Thymus (tissue), 11 donors: ENCODE measurements at regions not wholly inside any gene's neighbourhood (a gene's known extent, or its start where the extent isn't known, plus 50 kb on each side); places are given as distances from the start of the nearest gene placed in this dataset.

ENCODE experiments used
- DNase-seq, 9 donors: peaks; one replicate each; pipeline ENCODE4 v3.0.0-alpha.2; 2013; ENCODE audit warnings: low spot score in 9 of 9, low read depth in 6 of 9, missing footprints in 1 of 9
- H3K27ac ChIP-seq, 2 donors: one replicate each; pipeline ENCODE4 v1.5.1; 2013; ENCODE audit warnings: control low read depth in 1 of 2, low read depth in 1 of 2, low read length in 1 of 2, mild to moderate bottlenecking in 1 of 2, moderate library complexity in 1 of 2
- H3K27me3 ChIP-seq, 2 donors: one replicate each; pipeline ENCODE4 v1.5.1; 2013; ENCODE audit warnings: low read length in 1 of 2; ENCODE audit not compliant: control insufficient read depth in 2 of 2, insufficient read depth in 1 of 2
- H3K36me3 ChIP-seq, 2 donors: one replicate each; pipeline ENCODE4 v1.5.1; 2013; ENCODE audit warnings: low read length in 1 of 2, mild to moderate bottlenecking in 1 of 2, moderate library complexity in 1 of 2; ENCODE audit not compliant: control insufficient read depth in 2 of 2, insufficient read depth in 2 of 2
- H3K4me1 ChIP-seq, 2 donors: one replicate each; pipeline ENCODE4 v1.5.1; 2013; ENCODE audit warnings: low read length in 2 of 2; ENCODE audit not compliant: control insufficient read depth in 2 of 2, insufficient read depth in 2 of 2
- H3K4me3 ChIP-seq, 2 donors: one replicate each; pipeline ENCODE4 v1.5.1; 2013; ENCODE audit warnings: low read length in 2 of 2, control low read depth in 1 of 2, mild to moderate bottlenecking in 1 of 2
- H3K9me3 ChIP-seq, 2 donors: one replicate each; pipeline ENCODE4 v1.5.1; 2013; ENCODE audit warnings: low read length in 1 of 2, mild to moderate bottlenecking in 1 of 2; ENCODE audit not compliant: control insufficient read depth in 2 of 2, insufficient read depth in 1 of 2
- WGBS: extraction: QIAGEN DNeasy Blood & Tissue Kit; methylation state at CpG from one replicate; pipeline ENCODE4 v1.1.7; 2013; 5-methylcytosine and 5-hydroxymethylcytosine counted together
- donor health status: healthy.

GRCh38 chr3:193929373-193929772, 206.6 kb upstream of the HES1 start:
- Histone ChIP-seq H3K27me3 (no peaks in the 10 kb centered on the region), H3K4me3 (no peak overlapping the region), H3K36me3 (no peaks in the 10 kb centered on the region), H3K27ac (no peak overlapping the region), H3K4me1 (no peaks in the 10 kb centered on the region), H3K9me3 (peaks cover 0 to 4% of the 10 kb centered on the region in 2 donors)
- 97% methylated on average over 5 of the region's 5 CpGs for WGBS
- DNase-seq, result no peak

- Histone ChIP-seq H3K9me3 (no peaks in the 10 kb centered on the region), H3K4me3 (no peak overlapping the region), H3K36me3 (no peaks in the 10 kb centered on the region), H3K27me3 (no peaks in the 10 kb centered on the region), H3K4me1 (no peaks in the 10 kb centered on the region), H3K27ac (no peak overlapping the region)
- no peak for DNase-seq
- 91% methylated on average over 7 of the region's 7 CpGs for WGBS
Measured at GRCh38 chr3:193929921-193930646, 205.9 kb upstream of the HES1 start.

- no peak overlapping the region for H3K27ac ChIP-seq
- H3K9me3 ChIP-seq, result no peaks in the 10 kb centered on the region
- DNase-seq, result no peak
- 96% methylated on average over 2 of the region's 2 CpGs for WGBS
- no peak overlapping the region for H3K4me3 ChIP-seq
- no peaks in the 10 kb centered on the region for H3K4me1 ChIP-seq
- H3K27me3 ChIP-seq, result no peaks in the 10 kb centered on the region
- H3K36me3 ChIP-seq, result no peaks in the 10 kb centered on the region
Measured at GRCh38 chr3:193932136-193932535, 203.8 kb upstream of the HES1 start.

- no peak for DNase-seq
- Histone ChIP-seq H3K4me3 (no peak overlapping the region), H3K27ac (no peak overlapping the region), H3K36me3 (no peaks in the 10 kb centered on the region), H3K27me3 (no peaks in the 10 kb centered on the region), H3K9me3 (no peaks in the 10 kb centered on the region), H3K4me1 (no peaks in the 10 kb centered on the region)
- 91% methylated on average over 4 of the region's 4 CpGs for WGBS
Measured at GRCh38 chr3:193932576-193932975, 203.4 kb upstream of the HES1 start.

- 98% methylated on average over 1 of the region's 1 CpG for whole genome bisulfite sequencing
- no peak overlapping the region for H3K27ac ChIP-seq
- H3K36me3 ChIP-seq, result no peaks in the 10 kb centered on the region
- no peak overlapping the region for H3K4me3 ChIP-seq
- no peaks in the 10 kb centered on the region for H3K27me3 ChIP-seq
- no peaks in the 10 kb centered on the region for H3K4me1 ChIP-seq
- DNase-seq, result no peak
- no peaks in the 10 kb centered on the region for H3K9me3 ChIP-seq
Measured at GRCh38 chr3:193933451-193933850, 202.5 kb upstream of the HES1 start.

- Histone ChIP-seq H3K27ac (no peak overlapping the region), H3K4me1 (no peaks in the 10 kb centered on the region), H3K27me3 (no peaks in the 10 kb centered on the region), H3K9me3 (no peaks in the 10 kb centered on the region), H3K4me3 (no peak overlapping the region), H3K36me3 (no peaks in the 10 kb centered on the region)
- 94% methylated on average over 1 of the region's 1 CpG for whole genome bisulfite sequencing
- DNase-seq, result no peak
Measured at GRCh38 chr3:193935916-193936315, 200.0 kb upstream of the HES1 start.

- no peak for DNase-seq
- H3K9me3 ChIP-seq, result no peaks in the 10 kb centered on the region
- H3K4me1 ChIP-seq, result no peaks in the 10 kb centered on the region
- WGBS, result 96% methylated on average over 6 of the region's 6 CpGs
- no peak overlapping the region for H3K4me3 ChIP-seq
- H3K27me3 ChIP-seq, result no peaks in the 10 kb centered on the region
- H3K27ac ChIP-seq, result no peak overlapping the region
- H3K36me3 ChIP-seq, result no peaks in the 10 kb centered on the region
Measured at GRCh38 chr3:193938613-193939012, 197.3 kb upstream of the HES1 start.

- no peak for DNase-seq
- no peaks in the 10 kb centered on the region for H3K4me1 ChIP-seq
- no peak overlapping the region for H3K27ac ChIP-seq
- no peaks in the 10 kb centered on the region for H3K9me3 ChIP-seq
- H3K36me3 ChIP-seq, result no peaks in the 10 kb centered on the region
- WGBS, result 96% methylated on average over 4 of the region's 4 CpGs
- no peak overlapping the region for H3K4me3 ChIP-seq
- no peaks in the 10 kb centered on the region for H3K27me3 ChIP-seq
Measured at GRCh38 chr3:193939527-193939926, 196.4 kb upstream of the HES1 start.

GRCh38 chr3:193940526-193940925, 195.4 kb upstream of the HES1 start:
- no peak for DNase-seq
- no peaks in the 10 kb centered on the region for H3K4me1 ChIP-seq
- H3K36me3 ChIP-seq, result no peaks in the 10 kb centered on the region
- no peak overlapping the region for H3K4me3 ChIP-seq
- WGBS, result 90% methylated on average over 7 of the region's 7 CpGs
- no peaks in the 10 kb centered on the region for H3K27me3 ChIP-seq
- no peak overlapping the region for H3K27ac ChIP-seq
- H3K9me3 ChIP-seq, result no peaks in the 10 kb centered on the region
